ENCODE measurements at regions not wholly inside any gene's neighbourhood (a gene's known extent, or its start where the extent isn't known, plus 50 kb on each side); places are given as distances from the start of the nearest gene placed in this dataset.

- no peak for TF ChIP-seq CTCF (IDR thresholded peaks at IDR 0.05)
These were observed 324.7 kb upstream of the TLE4 start for GRCh38 chr9:79247021-79247420.

GRCh38 chr9:79250806-79251205 lies 321.0 kb upstream of the TLE4 start:
- no peak for TF ChIP-seq CTCF (IDR thresholded peaks at IDR 0.05)

GRCh38 chr9:79254900-79255650 lies 316.7 kb upstream of the TLE4 start:
- TF ChIP-seq CTCF (IDR thresholded peaks at IDR 0.05), result peak; percentile 32; the same call in 1 of the 2 replicates

GRCh38 chr9:79255651-79256260 lies 316.0 kb upstream of the TLE4 start:
- no peak for TF ChIP-seq CTCF (IDR thresholded peaks at IDR 0.05)

- no peak for TF ChIP-seq CTCF (IDR thresholded peaks at IDR 0.05)
These were observed 315.0 kb upstream of the TLE4 start for GRCh38 chr9:79256691-79257213.

GRCh38 chr9:79257228-79257781 lies 314.5 kb upstream of the TLE4 start:
- TF ChIP-seq CTCF (IDR thresholded peaks at IDR 0.05), result no peak

- no peak for TF ChIP-seq CTCF (IDR thresholded peaks at IDR 0.05)
These were observed 313.9 kb upstream of the TLE4 start for GRCh38 chr9:79257790-79258351.

All from LNCAP (cell line).